ENCODE measurements at regions not wholly inside any gene's neighbourhood (a gene's known extent, or its start where the extent isn't known, plus 50 kb on each side); places are given as distances from the start of the nearest gene placed in this dataset.

GRCh38 chr5:28574606-28575005 lies 1536.2 kb upstream of the CDH9 start:
- TF ChIP-seq CTCF (IDR thresholded peaks at IDR 0.05; ENCODE audit: low read depth, low read length): no peak
- no peak for TF ChIP-seq POLR2A (IDR thresholded peaks at IDR 0.05; ENCODE audit: extremely low read depth, insufficient read length)
